ENCODE measurements at regions not wholly inside any gene's neighbourhood (a gene's known extent, or its start where the extent isn't known, plus 50 kb on each side); places are given as distances from the start of the nearest gene placed in this dataset.

GRCh38 chr7:18420108-18420507 lies 75.4 kb upstream of the HDAC9 start:
- Histone ChIP-seq H3K18ac (ENCODE audit: low read depth in 1 of 2, low read length in 2 of 2) (no peak overlapping the region), H2AFZ (ENCODE audit: low read depth, low read length) (no peak overlapping the region), H3K14ac (ENCODE audit: low read length in 2 of 2) (no peak overlapping the region), H3K27me3 (ENCODE audit: control insufficient read depth in 1 of 2, insufficient read depth in 1 of 2, low read length in 2 of 2) (no peaks in the 10 kb centered on the region), H3K4me3 (ENCODE audit: insufficient read depth in 1 of 2, low read depth in 1 of 2, low read length in 2 of 2) (no peak overlapping the region), H2BK5ac (ENCODE audit: low read depth, low read length, poor library complexity, severe bottlenecking) (no peak overlapping the region), H4K8ac (ENCODE audit: low read length) (no peak overlapping the region), H4K91ac (ENCODE audit: low read length) (no peak overlapping the region), H3K4ac (ENCODE audit: low read depth in 1 of 2, low read length in 2 of 2) (no peak overlapping the region), H3K9me3 (ENCODE audit: control insufficient read depth, low read length) (no peaks in the 10 kb centered on the region), H3K4me1 (ENCODE audit: control insufficient read depth, insufficient read depth, low read depth, low read length) (peaks cover 2% of the 10 kb centered on the region), H3K79me1 (replicated peaks; ENCODE audit: low read length, poor library complexity, severe bottlenecking) (no peaks in the 10 kb centered on the region), H3K4me2 (ENCODE audit: low read length, poor library complexity, severe bottlenecking) (no peak overlapping the region), H3K27ac (ENCODE audit: low read length, poor library complexity, severe bottlenecking) (no peak overlapping the region), H3K23ac (ENCODE audit: low read length in 2 of 2) (no peak overlapping the region), H2AK5ac (ENCODE audit: low read length, severe bottlenecking) (no peak overlapping the region), H2BK120ac (ENCODE audit: low read depth, low read length) (no peak overlapping the region), H3K36me3 (ENCODE audit: control insufficient read depth in 1 of 2, insufficient read depth in 2 of 2, low read depth in 1 of 2, low read length in 2 of 2) (no peaks in the 10 kb centered on the region), H2BK15ac (ENCODE audit: low read depth, poor library complexity, severe bottlenecking) (no peak overlapping the region), H3K9ac (ENCODE audit: low read length) (no peak overlapping the region), H2BK12ac (ENCODE audit: low read length in 2 of 2) (no peak overlapping the region)
- no peak for DNase-seq
- WGBS = no CpG with 5 or more reads among the region's 2 CpGs

GRCh38 chr7:18420748-18421147 lies 74.8 kb upstream of the HDAC9 start:
- no peaks in the 10 kb centered on the region for H3K27me3 ChIP-seq (ENCODE audit: control insufficient read depth in 1 of 2, insufficient read depth in 1 of 2, low read length in 2 of 2)
- H3K27ac ChIP-seq (ENCODE audit: low read length, poor library complexity, severe bottlenecking) = peak overlapping the region; percentile 3
- peaks cover 2% of the 10 kb centered on the region for H3K4me1 ChIP-seq (ENCODE audit: control insufficient read depth, insufficient read depth, low read depth, low read length)
- no peak overlapping the region for H2AFZ ChIP-seq (ENCODE audit: low read depth, low read length)
- peak; percentile 51 for DNase-seq
- no peak overlapping the region for H2AK5ac ChIP-seq (ENCODE audit: low read length, severe bottlenecking)
- H4K8ac ChIP-seq (ENCODE audit: low read length) = peak overlapping the region; percentile 60
- no peaks in the 10 kb centered on the region for H3K9me3 ChIP-seq (ENCODE audit: control insufficient read depth, low read length)
- H4K91ac ChIP-seq (ENCODE audit: low read length) = no peak overlapping the region
- no peak overlapping the region for H3K4me2 ChIP-seq (ENCODE audit: low read length, poor library complexity, severe bottlenecking)
- H2BK120ac ChIP-seq (ENCODE audit: low read depth, low read length) = no peak overlapping the region
- H2BK12ac ChIP-seq (ENCODE audit: low read length in 2 of 2) = no peak overlapping the region
- no peaks in the 10 kb centered on the region for H3K79me1 ChIP-seq (replicated peaks; ENCODE audit: low read length, poor library complexity, severe bottlenecking)
- H2BK5ac ChIP-seq (ENCODE audit: low read depth, low read length, poor library complexity, severe bottlenecking) = no peak overlapping the region
- no peaks in the 10 kb centered on the region for H3K36me3 ChIP-seq (ENCODE audit: control insufficient read depth in 1 of 2, insufficient read depth in 2 of 2, low read depth in 1 of 2, low read length in 2 of 2)
- no peak overlapping the region for H3K14ac ChIP-seq (ENCODE audit: low read length in 2 of 2)
- no peak overlapping the region for H3K4me3 ChIP-seq (ENCODE audit: insufficient read depth in 1 of 2, low read depth in 1 of 2, low read length in 2 of 2)
- H3K9ac ChIP-seq (ENCODE audit: low read length) = no peak overlapping the region
- WGBS = 63% methylated on average over 1 of the region's 1 CpG
- H3K4ac ChIP-seq (ENCODE audit: low read depth in 1 of 2, low read length in 2 of 2) = no peak overlapping the region
- H2BK15ac ChIP-seq (ENCODE audit: low read depth, poor library complexity, severe bottlenecking) = no peak overlapping the region
- no peak overlapping the region for H3K23ac ChIP-seq (ENCODE audit: low read length in 2 of 2)
- H3K18ac ChIP-seq (ENCODE audit: low read depth in 1 of 2, low read length in 2 of 2) = peak overlapping the region in 1 of 2 experiments; percentile 70

GRCh38 chr7:18421297-18422002 lies 74.1 kb upstream of the HDAC9 start:
- Histone ChIP-seq H2BK15ac (ENCODE audit: low read depth, poor library complexity, severe bottlenecking) (no peak overlapping the region), H3K36me3 (ENCODE audit: control insufficient read depth in 1 of 2, insufficient read depth in 2 of 2, low read depth in 1 of 2, low read length in 2 of 2) (no peaks in the 10 kb centered on the region), H3K79me1 (replicated peaks; ENCODE audit: low read length, poor library complexity, severe bottlenecking) (no peaks in the 10 kb centered on the region), H2AFZ (ENCODE audit: low read depth, low read length) (no peak overlapping the region), H2AK5ac (ENCODE audit: low read length, severe bottlenecking) (no peak overlapping the region), H3K4me2 (ENCODE audit: low read length, poor library complexity, severe bottlenecking) (no peak overlapping the region), H3K4me1 (ENCODE audit: control insufficient read depth, insufficient read depth, low read depth, low read length) (peaks cover 2% of the 10 kb centered on the region), H3K9ac (ENCODE audit: low read length) (peak overlapping the region; percentile 46), H3K4ac (ENCODE audit: low read depth in 1 of 2, low read length in 2 of 2) (peak overlapping the region in 1 of 2 experiments; percentile 26), H2BK5ac (ENCODE audit: low read depth, low read length, poor library complexity, severe bottlenecking) (peak overlapping the region; percentile 5), H2BK12ac (ENCODE audit: low read length in 2 of 2) (no peak overlapping the region), H3K4me3 (ENCODE audit: insufficient read depth in 1 of 2, low read depth in 1 of 2, low read length in 2 of 2) (peak overlapping the region in 1 of 2 experiments; percentile 30), H3K27me3 (ENCODE audit: control insufficient read depth in 1 of 2, insufficient read depth in 1 of 2, low read length in 2 of 2) (no peaks in the 10 kb centered on the region), H3K23ac (ENCODE audit: low read length in 2 of 2) (no peak overlapping the region), H3K18ac (ENCODE audit: low read depth in 1 of 2, low read length in 2 of 2) (no peak overlapping the region), H3K27ac (ENCODE audit: low read length, poor library complexity, severe bottlenecking) (peak overlapping the region; percentile 78), H4K8ac (ENCODE audit: low read length) (no peak overlapping the region), H4K91ac (ENCODE audit: low read length) (no peak overlapping the region), H2BK120ac (ENCODE audit: low read depth, low read length) (no peak overlapping the region), H3K9me3 (ENCODE audit: control insufficient read depth, low read length) (no peaks in the 10 kb centered on the region), H3K14ac (ENCODE audit: low read length in 2 of 2) (no peak overlapping the region)
- DNase-seq = peak; percentile 72
- WGBS = 6% methylated on average over 4 of the region's 4 CpGs

- WGBS = 100% methylated on average over 2 of the region's 4 CpGs
- no peaks in the 10 kb centered on the region for H3K9me3 ChIP-seq (ENCODE audit: control insufficient read depth, low read length)
Observed at GRCh38 chr7:18425227-18425626, 70.3 kb upstream of the HDAC9 start.

More at GRCh38 chr7:18425227-18425626, 70.3 kb upstream of the HDAC9 start:
- H2AK5ac ChIP-seq (ENCODE audit: low read length, severe bottlenecking) = no peak overlapping the region
- no peak for DNase-seq
- no peak overlapping the region for H3K4me3 ChIP-seq (ENCODE audit: insufficient read depth in 1 of 2, low read depth in 1 of 2, low read length in 2 of 2)
- H4K91ac ChIP-seq (ENCODE audit: low read length) = no peak overlapping the region
- H3K9ac ChIP-seq (ENCODE audit: low read length) = no peak overlapping the region
- no peak overlapping the region for H4K8ac ChIP-seq (ENCODE audit: low read length)
- no peaks in the 10 kb centered on the region for H3K36me3 ChIP-seq (ENCODE audit: control insufficient read depth in 1 of 2, insufficient read depth in 2 of 2, low read depth in 1 of 2, low read length in 2 of 2)
- no peak overlapping the region for H2BK5ac ChIP-seq (ENCODE audit: low read depth, low read length, poor library complexity, severe bottlenecking)
- H2AFZ ChIP-seq (ENCODE audit: low read depth, low read length) = no peak overlapping the region
- H3K4me1 ChIP-seq (ENCODE audit: control insufficient read depth, insufficient read depth, low read depth, low read length) = peaks cover 5% of the 10 kb centered on the region
- no peaks in the 10 kb centered on the region for H3K79me1 ChIP-seq (replicated peaks; ENCODE audit: low read length, poor library complexity, severe bottlenecking)
- no peak overlapping the region for H3K23ac ChIP-seq (ENCODE audit: low read length in 2 of 2)
- H3K27me3 ChIP-seq (ENCODE audit: control insufficient read depth in 1 of 2, insufficient read depth in 1 of 2, low read length in 2 of 2) = no peaks in the 10 kb centered on the region
- H3K14ac ChIP-seq (ENCODE audit: low read length in 2 of 2) = no peak overlapping the region
- no peak overlapping the region for H3K4me2 ChIP-seq (ENCODE audit: low read length, poor library complexity, severe bottlenecking)
- H3K27ac ChIP-seq (ENCODE audit: low read length, poor library complexity, severe bottlenecking) = no peak overlapping the region
- H2BK15ac ChIP-seq (ENCODE audit: low read depth, poor library complexity, severe bottlenecking) = no peak overlapping the region
- H2BK12ac ChIP-seq (ENCODE audit: low read length in 2 of 2) = peak overlapping the region in 1 of 2 experiments; percentile 17
- H3K18ac ChIP-seq (ENCODE audit: low read depth in 1 of 2, low read length in 2 of 2) = no peak overlapping the region
- H3K4ac ChIP-seq (ENCODE audit: low read depth in 1 of 2, low read length in 2 of 2) = no peak overlapping the region
- H2BK120ac ChIP-seq (ENCODE audit: low read depth, low read length) = no peak overlapping the region
